A673 (cell line): ENCODE measurements at regions not wholly inside any gene's neighbourhood (a gene's known extent, or its start where the extent isn't known, plus 50 kb on each side); places are given as distances from the start of the nearest gene placed in this dataset.

Experiments used
- BruUV-seq: library from RNA; stranded (reverse); fragments of 400-500 nt; replicated peaks from 2 replicates; lab custom pipeline; 2021; lab: Mats Ljungman, UMichigan
- CTCF ChIA-PET: fragments of 300-600 bp; sonication (Branson Sonifier 250); formaldehyde crosslinking; loops from one replicate; lab custom pipeline; 2022; ENCODE audit warnings: antibody characterized with exemption; lab: Charles Lee
- POLR2A ChIA-PET: fragments of 300-600 bp; sonication (Branson Sonifier 250); formaldehyde crosslinking; loops from one replicate; lab custom pipeline; 2022; ENCODE audit warnings: antibody characterized with exemption; ENCODE audit not compliant: low non-redundant PET; lab: Charles Lee
- DNase-seq: peaks from one replicate; pipeline ENCODE4 v3.0.0-alpha.2; 2015; ENCODE audit warnings: low spot score
- H3K27ac ChIP-seq: fragments of 200-600 bp; sonication (generic); 2 replicates; pipeline ENCODE4 v1.5.1; 2016; ENCODE audit warnings: mixed run types, low read depth, mild to moderate bottlenecking, mixed read lengths, antibody characterized with exemption, low read length; ENCODE audit not compliant: poor library complexity, severe bottlenecking
- H3K27me3 ChIP-seq: fragments of 200-600 bp; sonication (generic); replicated peaks from 2 replicates; pipeline ENCODE4 v1.6.1; 2017; ENCODE audit warnings: mixed run types, low read depth, mild to moderate bottlenecking, mixed read lengths, antibody characterized with exemption, low read length; ENCODE audit not compliant: insufficient read depth, poor library complexity
- H3K36me3 ChIP-seq: fragments of 200-600 bp; sonication (generic); 2 replicates; pipeline ENCODE4 v1.6.1; 2016; ENCODE audit warnings: mixed run types, mild to moderate bottlenecking, mixed read lengths, antibody characterized with exemption, low read length; ENCODE audit not compliant: insufficient read depth, poor library complexity, severe bottlenecking
- H3K4me1 ChIP-seq: fragments of 200-600 bp; sonication (generic); 2 replicates; pipeline ENCODE4 v1.6.1; 2017; ENCODE audit warnings: mixed run types, mild to moderate bottlenecking, mixed read lengths, antibody characterized with exemption, low read length; ENCODE audit not compliant: insufficient read depth, poor library complexity, severe bottlenecking
- H3K4me3 ChIP-seq: fragments of 200-600 bp; sonication (generic); 2 replicates; pipeline ENCODE4 v1.5.1; 2016; ENCODE audit warnings: low read depth, mixed run types, mild to moderate bottlenecking, mixed read lengths, low read length; ENCODE audit not compliant: poor library complexity, severe bottlenecking
- H3K9me3 ChIP-seq: fragments of 200-600 bp; sonication (generic); 2 replicates; pipeline ENCODE4 v1.6.1; 2016; ENCODE audit warnings: mixed run types, low read depth, mild to moderate bottlenecking, mixed read lengths, antibody characterized with exemption, low read length; ENCODE audit not compliant: poor library complexity, severe bottlenecking
- CTCF ChIP-seq: fragments of 300-800, 200-600 bp; sonication (generic); conservative IDR thresholded peaks from 2 replicates; pipeline ENCODE4 v1.5.1; 2017; ENCODE audit warnings: low read depth, mild to moderate bottlenecking, antibody characterized with exemption, low read length, moderate library complexity, mixed read lengths
- EZH2 ChIP-seq: fragments of 200-600 bp; sonication (generic); IDR thresholded peaks from 2 replicates; pipeline ENCODE4 v1.6.1; 2017; ENCODE audit warnings: borderline replicate concordance, low read depth, mild to moderate bottlenecking, mixed read lengths, antibody characterized with exemption, low read length; ENCODE audit not compliant: poor library complexity, severe bottlenecking
- intact Hi-C: fragments of 100-400 bp; cut with micrococcal nuclease; formaldehyde crosslinking; loops from one replicate; pipeline ENCODE4 v1.10.0; 2022; ENCODE audit not compliant: unreplicated experiment

GRCh38 chr3:116639641-116640040 is 69.9 kb upstream of the TUSC7 start:
- intact Hi-C loops: no loop called here
- Histone ChIP-seq H3K4me3 (no peak overlapping the region), H3K4me1 (no peaks in the 10 kb centered on the region), H3K27me3 (no peaks in the 10 kb centered on the region), H3K27ac (no peak overlapping the region), H3K9me3 (no peaks in the 10 kb centered on the region), H3K36me3 (no peaks in the 10 kb centered on the region)
- ChIA-PET POLR2A (no interaction called here), CTCF (no interaction called here)
- no TSS peak for BruUV-seq
- no peak for DNase-seq
- TF ChIP-seq EZH2 (no peak), CTCF (no peak)

GRCh38 chr3:116640109-116640508 is 69.5 kb upstream of the TUSC7 start:
- H3K4me1 ChIP-seq: no peaks in the 10 kb centered on the region
- H3K36me3 ChIP-seq: no peaks in the 10 kb centered on the region
- BruUV-seq: no TSS peak
- CTCF ChIA-PET: no interaction called here
- H3K9me3 ChIP-seq: no peaks in the 10 kb centered on the region
- TF ChIP-seq EZH2 (no peak), CTCF (no peak)
- POLR2A ChIA-PET: no interaction called here
- no peak overlapping the region for H3K27ac ChIP-seq
- H3K4me3 ChIP-seq: no peak overlapping the region
- no peak for DNase-seq
- no peaks in the 10 kb centered on the region for H3K27me3 ChIP-seq
- intact Hi-C loops: no loop called here

- Histone ChIP-seq H3K4me3 (no peak overlapping the region), H3K36me3 (no peaks in the 10 kb centered on the region), H3K9me3 (no peaks in the 10 kb centered on the region), H3K27ac (no peak overlapping the region), H3K27me3 (no peaks in the 10 kb centered on the region), H3K4me1 (no peaks in the 10 kb centered on the region)
- no peak for TF ChIP-seq EZH2
- TF ChIP-seq CTCF: no peak
- intact Hi-C loops: no loop called here
- no TSS peak for BruUV-seq
- POLR2A ChIA-PET: no interaction called here
- CTCF ChIA-PET: no interaction called here
- no peak for DNase-seq
Observed at GRCh38 chr3:116643001-116643400, 66.6 kb upstream of the TUSC7 start.
